IMR-90 (cell line): ENCODE measurements at regions not wholly inside any gene's neighbourhood (a gene's known extent, or its start where the extent isn't known, plus 50 kb on each side); places are given as distances from the start of the nearest gene placed in this dataset.

Experiments used
- ATAC-seq: fragments of 200-7000 bp; cut with Tn5 transposase; 2 replicates; pipeline ENCODE4 v1.9.1; 2020; ENCODE audit warnings: low read depth, mild to moderate bottlenecking, moderate library complexity
- BruUV-seq: library from RNA; stranded (reverse); fragments of 400-500 nt; replicated peaks from 2 replicates; lab custom pipeline; 2021; lab: Mats Ljungman, UMichigan
- CTCF ChIA-PET: fragments of 300-600 bp; formaldehyde crosslinking; extraction: SDS; loops from one replicate; lab custom pipeline; 2021; ENCODE audit warnings: antibody characterized with exemption; lab: Yijun Ruan, JAX
- POLR2A ChIA-PET: fragments of 300-600 bp; sonication (Branson Sonifier 250); formaldehyde crosslinking; loops from one replicate; lab custom pipeline; 2022; ENCODE audit warnings: antibody characterized with exemption; ENCODE audit not compliant: unreplicated experiment; lab: Charles Lee
- DNase-seq: peaks from one replicate; pipeline ENCODE4 v3.0.0; 2013
- H2AFZ ChIP-seq: replicated peaks from 2 replicates; pipeline ENCODE3; 2013; ENCODE audit warnings: low read length, mild to moderate bottlenecking; ENCODE audit not compliant: poor library complexity
- H2AK5ac ChIP-seq: 2 replicates; pipeline ENCODE4 v1.6.1; 2013; ENCODE audit warnings: low read depth, low read length, inconsistent platforms
- H2AK9ac ChIP-seq: replicated peaks from 2 replicates; pipeline ENCODE3; 2013; ENCODE audit warnings: mild to moderate bottlenecking, low read depth, low read length, moderate library complexity; ENCODE audit not compliant: poor library complexity
- H2BK120ac ChIP-seq: 2 replicates; pipeline ENCODE4 v1.6.1; 2013; ENCODE audit warnings: low read depth, low read length, inconsistent platforms
- H2BK15ac ChIP-seq: 3 replicates; pipeline ENCODE4 v1.6.1; 2013; ENCODE audit warnings: low read depth, low read length, inconsistent platforms
- H2BK20ac ChIP-seq: 2 replicates; pipeline ENCODE4 v1.6.1; 2013; ENCODE audit warnings: low read depth, mild to moderate bottlenecking, inconsistent platforms, low read length, moderate library complexity
- H2BK5ac ChIP-seq: 2 replicates; pipeline ENCODE4 v1.6.1; 2013; ENCODE audit warnings: mild to moderate bottlenecking, low read depth, low read length, inconsistent platforms; ENCODE audit not compliant: poor library complexity, severe bottlenecking
- H3K14ac ChIP-seq: replicated peaks from 2 replicates; pipeline ENCODE4 v1.6.1; 2013; ENCODE audit warnings: low read depth, low read length, inconsistent platforms
- H3K18ac ChIP-seq: 2 replicates; pipeline ENCODE4 v1.6.1; 2013; ENCODE audit warnings: low read depth, low read length, control low read depth
- H3K23ac ChIP-seq: 2 replicates; pipeline ENCODE4 v1.6.1; 2013; ENCODE audit warnings: low read depth, low read length, inconsistent platforms
- H3K27ac ChIP-seq: 2 replicates; pipeline ENCODE4 v1.5.1; 2013; ENCODE audit warnings: mild to moderate bottlenecking, control low read depth, low read length; ENCODE audit not compliant: insufficient read depth
- H3K27me3 ChIP-seq: 2 replicates; pipeline ENCODE4 v1.6.1; 2013; ENCODE audit warnings: low read length; ENCODE audit not compliant: control insufficient read depth, insufficient read depth
- H3K36me3 ChIP-seq: 2 replicates; pipeline ENCODE4 v1.6.1; 2013; ENCODE audit warnings: low read length, mixed read lengths; ENCODE audit not compliant: control insufficient read depth, insufficient read depth
- H3K4ac ChIP-seq: 2 replicates; pipeline ENCODE4 v1.6.1; 2013; ENCODE audit warnings: low read depth, low read length, inconsistent platforms
- H3K4me1 ChIP-seq: 2 replicates; pipeline ENCODE4 v1.6.1; 2013; ENCODE audit warnings: low read length, mixed read lengths; ENCODE audit not compliant: control insufficient read depth, insufficient read depth
- H3K4me2 ChIP-seq: 2 replicates; pipeline ENCODE4 v1.6.1; 2013; ENCODE audit warnings: low read depth, mild to moderate bottlenecking, control low read depth, low read length, moderate library complexity
- H3K4me3 ChIP-seq: 2 replicates; pipeline ENCODE4 v1.5.1; 2013; ENCODE audit warnings: low read depth, mild to moderate bottlenecking, control low read depth, low read length, moderate library complexity; ENCODE audit not compliant: insufficient read depth
- H3K56ac ChIP-seq: 2 replicates; pipeline ENCODE4 v1.6.1; 2013; ENCODE audit warnings: low read length, inconsistent platforms; ENCODE audit not compliant: insufficient read depth; ENCODE audit errors: extremely low read depth
- H3K79me1 ChIP-seq, 2 experiments: 2 replicates each; pipeline ENCODE4 v1.6.1; 2013; ENCODE audit warnings: low read length in 2 of 2, inconsistent platforms in 1 of 2, low read depth in 1 of 2
- H3K9ac ChIP-seq: 2 replicates; pipeline ENCODE4 v1.6.1; 2013; ENCODE audit warnings: low read depth, low read length, control low read depth
- H3K9me1 ChIP-seq: 2 replicates; pipeline ENCODE4 v1.6.1; 2013; ENCODE audit warnings: low read length, inconsistent platforms; ENCODE audit not compliant: insufficient read depth
- H3K9me3 ChIP-seq: 2 replicates; pipeline ENCODE4 v1.6.1; 2013; ENCODE audit warnings: low read length; ENCODE audit not compliant: control insufficient read depth, insufficient read depth
- H4K20me1 ChIP-seq: 2 replicates; pipeline ENCODE4 v1.6.1; 2013; ENCODE audit warnings: low read length, inconsistent platforms; ENCODE audit not compliant: insufficient read depth
- H4K5ac ChIP-seq: 2 replicates; pipeline ENCODE4 v1.6.1; 2013; ENCODE audit warnings: mild to moderate bottlenecking, low read depth, low read length, control low read depth
- H4K8ac ChIP-seq, 2 experiments: 2 replicates each; pipeline ENCODE4 v1.6.1; 2013; ENCODE audit warnings: low read depth in 2 of 2, low read length in 2 of 2, control low read depth in 1 of 2, inconsistent platforms in 1 of 2
- H4K91ac ChIP-seq: 2 replicates; pipeline ENCODE4 v1.6.1; 2013; ENCODE audit warnings: low read depth, low read length, inconsistent platforms; ENCODE audit not compliant: insufficient read depth
- BHLHE40 ChIP-seq: fragments of 150-350 bp; IDR thresholded peaks from 2 replicates; pipeline ENCODE4 v1.6.1; 2016; ENCODE audit warnings: mild to moderate bottlenecking, low read depth, low read length
- CEBPB ChIP-seq: IDR thresholded peaks from 2 replicates; pipeline ENCODE4 v1.6.1; 2012; ENCODE audit warnings: low read depth, low read length, improper control_type of control experiment
- MAZ ChIP-seq: IDR thresholded peaks from 2 replicates; pipeline ENCODE4 v1.6.1; 2012; ENCODE audit warnings: low read depth, mild to moderate bottlenecking, low read length, improper control_type of control experiment, moderate library complexity, borderline replicate concordance
- POLR2A ChIP-seq: IDR thresholded peaks from 2 replicates; pipeline ENCODE4 v1.6.1; 2012; ENCODE audit warnings: mild to moderate bottlenecking, low read depth, low read length
- RAD21 ChIP-seq: IDR thresholded peaks from 2 replicates; pipeline ENCODE4 v1.6.1; 2012; ENCODE audit warnings: low read length, improper control_type of control experiment
- RFX5 ChIP-seq: IDR thresholded peaks from 2 replicates; pipeline ENCODE4 v1.8.0; 2012; ENCODE audit warnings: low read depth, mild to moderate bottlenecking, low read length, moderate library complexity
- dilution Hi-C: fragments of 300-500 bp; cut with HindIII; formaldehyde crosslinking; loops from one replicate; pipeline ENCODE4 v1.14.3; 2018; ENCODE audit warnings: low sequenced_read_pairs; ENCODE audit not compliant: unreplicated experiment
- in situ Hi-C: fragments of 300-500 bp; cut with MboI; formaldehyde crosslinking; loops from 3 replicates; pipeline ENCODE4 v1.14.3; 2019; ENCODE audit warnings: low sequenced_read_pairs, inconsistent platforms, mixed read lengths
- intact Hi-C: fragments of 100-400 bp; cut with micrococcal nuclease; formaldehyde crosslinking; loops from 2 replicates; pipeline ENCODE4 v1.10.0; 2022
- TF ChIP-seq, protein P1 (sequence below): fragments of 150-350 bp; IDR thresholded peaks from 2 replicates; pipeline ENCODE4 v1.6.1; 2016; ENCODE audit warnings: low read depth, mild to moderate bottlenecking, low read length, moderate library complexity, borderline replicate concordance
- TF ChIP-seq, protein P2 (sequence below): conservative IDR thresholded peaks from 2 replicates; pipeline ENCODE4 v1.5.1; 2012; ENCODE audit warnings: mild to moderate bottlenecking, low read depth, low read length, improper control_type of control experiment
- TF ChIP-seq, protein P3 (sequence below): fragments of 150-350 bp; IDR thresholded peaks from 2 replicates; pipeline ENCODE4 v1.6.1; 2017; ENCODE audit warnings: mild to moderate bottlenecking, antibody characterized with exemption, low read length, low read depth

DNA sequence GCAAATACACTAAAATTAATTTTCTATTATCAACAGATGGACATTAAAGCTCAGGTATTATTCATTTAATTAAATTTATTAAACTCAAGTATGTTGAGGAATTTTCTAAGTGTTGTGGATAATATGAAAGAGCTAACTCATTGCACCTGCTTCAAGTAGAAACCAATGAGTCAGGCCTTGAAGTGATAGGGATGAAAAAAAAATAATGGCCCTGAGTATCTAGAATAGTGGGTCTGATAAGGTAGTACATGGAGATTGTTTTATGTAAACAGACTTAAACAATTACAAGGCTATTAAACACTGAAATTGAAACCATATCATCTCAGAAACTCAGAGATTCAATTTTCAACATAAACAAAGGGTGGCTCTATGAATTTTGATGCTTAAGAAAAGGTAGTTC is 857.1 kb upstream of the GBE1 start:
- H3K4me3 ChIP-seq = no peak overlapping the region
- no peak overlapping the region for H4K8ac ChIP-seq
- no peaks in the 10 kb centered on the region for H4K20me1 ChIP-seq
- no peak overlapping the region for H2AFZ ChIP-seq
- no peak overlapping the region for H3K23ac ChIP-seq
- H2BK120ac ChIP-seq = no peak overlapping the region
- H3K4ac ChIP-seq = no peak overlapping the region
- no peaks in the 10 kb centered on the region for H3K9me3 ChIP-seq
- H3K9ac ChIP-seq = no peak overlapping the region
- no peak overlapping the region for H2BK20ac ChIP-seq
- no peak overlapping the region for H3K4me2 ChIP-seq
- in situ Hi-C loops = no loop called here
- no peaks in the 10 kb centered on the region for H3K4me1 ChIP-seq
- no peak overlapping the region for H3K14ac ChIP-seq
- BruUV-seq = no TSS peak
- ChIA-PET POLR2A (no interaction called here), CTCF (no interaction called here)
- dilution Hi-C loops = no loop called here
- no peak for DNase-seq
- TF ChIP-seq, protein P1, sequence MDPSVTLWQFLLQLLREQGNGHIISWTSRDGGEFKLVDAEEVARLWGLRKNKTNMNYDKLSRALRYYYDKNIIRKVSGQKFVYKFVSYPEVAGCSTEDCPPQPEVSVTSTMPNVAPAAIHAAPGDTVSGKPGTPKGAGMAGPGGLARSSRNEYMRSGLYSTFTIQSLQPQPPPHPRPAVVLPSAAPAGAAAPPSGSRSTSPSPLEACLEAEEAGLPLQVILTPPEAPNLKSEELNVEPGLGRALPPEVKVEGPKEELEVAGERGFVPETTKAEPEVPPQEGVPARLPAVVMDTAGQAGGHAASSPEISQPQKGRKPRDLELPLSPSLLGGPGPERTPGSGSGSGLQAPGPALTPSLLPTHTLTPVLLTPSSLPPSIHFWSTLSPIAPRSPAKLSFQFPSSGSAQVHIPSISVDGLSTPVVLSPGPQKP = no peak
- no peak for TF ChIP-seq MAZ
- TF ChIP-seq POLR2A = no peak
- TF ChIP-seq RFX5 = no peak
- TF ChIP-seq, protein P2, sequence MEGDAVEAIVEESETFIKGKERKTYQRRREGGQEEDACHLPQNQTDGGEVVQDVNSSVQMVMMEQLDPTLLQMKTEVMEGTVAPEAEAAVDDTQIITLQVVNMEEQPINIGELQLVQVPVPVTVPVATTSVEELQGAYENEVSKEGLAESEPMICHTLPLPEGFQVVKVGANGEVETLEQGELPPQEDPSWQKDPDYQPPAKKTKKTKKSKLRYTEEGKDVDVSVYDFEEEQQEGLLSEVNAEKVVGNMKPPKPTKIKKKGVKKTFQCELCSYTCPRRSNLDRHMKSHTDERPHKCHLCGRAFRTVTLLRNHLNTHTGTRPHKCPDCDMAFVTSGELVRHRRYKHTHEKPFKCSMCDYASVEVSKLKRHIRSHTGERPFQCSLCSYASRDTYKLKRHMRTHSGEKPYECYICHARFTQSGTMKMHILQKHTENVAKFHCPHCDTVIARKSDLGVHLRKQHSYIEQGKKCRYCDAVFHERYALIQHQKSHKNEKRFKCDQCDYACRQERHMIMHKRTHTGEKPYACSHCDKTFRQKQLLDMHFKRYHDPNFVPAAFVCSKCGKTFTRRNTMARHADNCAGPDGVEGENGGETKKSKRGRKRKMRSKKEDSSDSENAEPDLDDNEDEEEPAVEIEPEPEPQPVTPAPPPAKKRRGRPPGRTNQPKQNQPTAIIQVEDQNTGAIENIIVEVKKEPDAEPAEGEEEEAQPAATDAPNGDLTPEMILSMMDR = no peak
- TF ChIP-seq BHLHE40 = no peak
- TF ChIP-seq RAD21 = no peak
- TF ChIP-seq, protein P3, sequence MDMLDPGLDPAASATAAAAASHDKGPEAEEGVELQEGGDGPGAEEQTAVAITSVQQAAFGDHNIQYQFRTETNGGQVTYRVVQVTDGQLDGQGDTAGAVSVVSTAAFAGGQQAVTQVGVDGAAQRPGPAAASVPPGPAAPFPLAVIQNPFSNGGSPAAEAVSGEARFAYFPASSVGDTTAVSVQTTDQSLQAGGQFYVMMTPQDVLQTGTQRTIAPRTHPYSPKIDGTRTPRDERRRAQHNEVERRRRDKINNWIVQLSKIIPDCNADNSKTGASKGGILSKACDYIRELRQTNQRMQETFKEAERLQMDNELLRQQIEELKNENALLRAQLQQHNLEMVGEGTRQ = no peak
- TF ChIP-seq CEBPB = no peak
- H3K79me1 ChIP-seq = no peaks in the 10 kb centered on the region
- intact Hi-C loops = no loop called here
- H2BK15ac ChIP-seq = no peak overlapping the region
- no peaks in the 10 kb centered on the region for H3K9me1 ChIP-seq
- H3K27ac ChIP-seq = no peak overlapping the region
- no peaks in the 10 kb centered on the region for H3K27me3 ChIP-seq
- H3K36me3 ChIP-seq = no peaks in the 10 kb centered on the region
- ATAC-seq = no peak
- no peak overlapping the region for H4K91ac ChIP-seq
- no peak overlapping the region for H3K18ac ChIP-seq
- H4K5ac ChIP-seq = no peak overlapping the region
- H3K56ac ChIP-seq = no peak overlapping the region
- no peak overlapping the region for H2AK9ac ChIP-seq
- H2BK5ac ChIP-seq = no peak overlapping the region
- H2AK5ac ChIP-seq = no peak overlapping the region
